Kidney (tissue), 13 donors: ENCODE measurements at regions not wholly inside any gene's neighbourhood (a gene's known extent, or its start where the extent isn't known, plus 50 kb on each side); places are given as distances from the start of the nearest gene placed in this dataset.

Experiments used
- DNase-seq, 5 donors: peaks; one replicate each; pipeline ENCODE4 v3.0.0-alpha.2; 2013 to 2020
- FAIRE-seq: peaks from 2 replicates; lab custom pipeline; 2012; peaks lifted over from hg19 to GRCh38; lab: Jason Lieb, UNC
- H3K27ac ChIP-seq, 2 donors: one replicate each; pipeline ENCODE4 v1.7.0; 2013; ENCODE audit warnings: low read depth in 2 of 2, low read length in 2 of 2, inconsistent platforms in 1 of 2
- H3K27me3 ChIP-seq: one replicate; pipeline ENCODE4 v1.7.1; 2013; ENCODE audit warnings: low read length, inconsistent platforms; ENCODE audit not compliant: control insufficient read depth, insufficient read depth
- H3K36me3 ChIP-seq, 3 donors: one replicate each; pipeline versions ENCODE4 v1.7.0 to v1.7.1; 2013; ENCODE audit warnings: low read length in 3 of 3, control low read depth in 1 of 3, inconsistent platforms in 1 of 3; ENCODE audit not compliant: insufficient read depth in 3 of 3, control insufficient read depth in 2 of 3
- H3K4me1 ChIP-seq, 3 donors: one replicate each; pipeline versions ENCODE4 v1.7.0 to v1.7.1; 2013; ENCODE audit warnings: low read length in 3 of 3, inconsistent platforms in 1 of 3, low read depth in 1 of 3; ENCODE audit not compliant: control insufficient read depth in 2 of 3, insufficient read depth in 2 of 3
- H3K4me3 ChIP-seq, 3 donors: one replicate each; pipeline versions ENCODE4 v1.7.0 to v1.8.1; 2013; ENCODE audit warnings: low read length in 3 of 3, control low read depth in 1 of 3, inconsistent platforms in 1 of 3
- H3K9ac ChIP-seq, 3 donors: one replicate each; pipeline versions ENCODE4 v1.7.0 to v1.7.1; 2013; ENCODE audit warnings: low read length in 3 of 3, control low read depth in 1 of 3, inconsistent platforms in 1 of 3
- H3K9me3 ChIP-seq, 3 donors: one replicate each; pipeline versions ENCODE4 v1.7.0 to v1.7.1; 2013; ENCODE audit warnings: low read length in 3 of 3, control low read depth in 1 of 3, inconsistent platforms in 1 of 3; ENCODE audit not compliant: control insufficient read depth in 2 of 3, insufficient read depth in 1 of 3
- CTCF ChIP-seq: IDR thresholded peaks from 3 replicates; pipeline ENCODE4 v1.5.1; 2012; ENCODE audit warnings: mild to moderate bottlenecking, moderate library complexity, borderline replicate concordance; ENCODE audit not compliant: insufficient read depth; ENCODE audit errors: extremely low read depth
- intact Hi-C: fragments of 100-400 bp; cut with DNase I; formaldehyde crosslinking; loops from one replicate; pipeline ENCODE4 v1.11.1; 2022
- donor health status: control.
- donor health status: control.
- donor health status: control.
- donor health status: control.
- donor health status: control.
- donor health status: DM: yes; HTN: yes; CAD: no.
- donor health status: Normal renal cell carcinoma (clear cell type).

- H3K27ac ChIP-seq, result no peak overlapping the region
- intact Hi-C loops, result no loop called here
- no peak for TF ChIP-seq CTCF
- H3K27me3 ChIP-seq, result no peaks in the 10 kb centered on the region
- no peak overlapping the region for H3K9ac ChIP-seq
- DNase-seq (no peak), FAIRE-seq (no peak)
- H3K9me3 ChIP-seq, result no peaks in the 10 kb centered on the region
- H3K4me3 ChIP-seq, result no peak overlapping the region
- no peaks in the 10 kb centered on the region for H3K4me1 ChIP-seq
- H3K36me3 ChIP-seq, result no peaks in the 10 kb centered on the region
Measured at GRCh38 chr15:39365161-39365560, 215.7 kb upstream of the THBS1 start.

DNA sequence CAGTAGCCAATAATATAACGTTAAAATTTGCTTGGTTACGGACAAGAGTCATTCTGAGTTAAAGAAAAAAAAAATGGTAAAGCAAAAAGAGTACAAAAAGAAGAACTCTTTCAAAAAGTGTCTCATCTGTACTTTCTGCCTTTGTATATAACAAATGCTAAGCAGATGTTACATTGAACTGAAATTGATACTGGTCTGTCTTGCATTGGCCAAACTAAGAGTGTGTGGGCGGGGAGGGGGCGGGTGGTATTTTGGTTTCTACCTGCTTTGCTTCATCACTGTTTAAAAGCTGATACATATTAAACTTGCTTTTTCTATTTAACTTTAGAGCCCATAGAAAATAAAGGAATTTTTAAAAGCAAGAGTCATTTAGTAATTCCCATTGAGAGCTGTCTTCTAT is 215.0 kb upstream of the THBS1 start:
- FAIRE-seq, result no peak
- intact Hi-C loops, result no loop called here

GRCh38 chr15:39367596-39367995 is 213.3 kb upstream of the THBS1 start:
- intact Hi-C loops, result no loop called here
- TF ChIP-seq CTCF, result no peak
- no peak for DNase-seq
- H3K9me3 ChIP-seq, result no peaks in the 10 kb centered on the region
- no peaks in the 10 kb centered on the region for H3K4me1 ChIP-seq
- FAIRE-seq, result no peak
- no peaks in the 10 kb centered on the region for H3K27me3 ChIP-seq
- H3K4me3 ChIP-seq, result no peak overlapping the region
- H3K36me3 ChIP-seq, result no peaks in the 10 kb centered on the region
- no peak overlapping the region for H3K9ac ChIP-seq
- no peak overlapping the region for H3K27ac ChIP-seq

More for the DNA sequence above, 215.0 kb upstream of the THBS1 start:
- no peak for TF ChIP-seq CTCF
- DNase-seq, result no peak
- no peak overlapping the region for H3K4me3 ChIP-seq
- no peaks in the 10 kb centered on the region for H3K4me1 ChIP-seq
- no peaks in the 10 kb centered on the region for H3K9me3 ChIP-seq
- H3K36me3 ChIP-seq, result no peaks in the 10 kb centered on the region
- no peak overlapping the region for H3K27ac ChIP-seq
- no peak overlapping the region for H3K9ac ChIP-seq
- H3K27me3 ChIP-seq, result no peaks in the 10 kb centered on the region

GRCh38 chr15:39369768-39370167 is 211.1 kb upstream of the THBS1 start:
- H3K36me3 ChIP-seq, result no peaks in the 10 kb centered on the region
- no peaks in the 10 kb centered on the region for H3K27me3 ChIP-seq
- H3K27ac ChIP-seq, result no peak overlapping the region
- H3K4me1 ChIP-seq, result no peaks in the 10 kb centered on the region
- H3K9ac ChIP-seq, result no peak overlapping the region
- H3K9me3 ChIP-seq, result no peaks in the 10 kb centered on the region
- no peak for TF ChIP-seq CTCF
- intact Hi-C loops, result no loop called here
- no peak for DNase-seq
- H3K4me3 ChIP-seq, result no peak overlapping the region
- no peak for FAIRE-seq
